GM21390 (cell line): ENCODE measurements at regions not wholly inside any gene's neighbourhood (a gene's known extent, or its start where the extent isn't known, plus 50 kb on each side); places are given as distances from the start of the nearest gene placed in this dataset.
A peak's percentile ranks its signal among the peaks of the same experiment; 100 is the strongest.
"Not testable (repeated sequence)": the region's sequence is repeated elsewhere in the genome, so short reads cannot be mapped to it uniquely, and the experiment has no call there.

Experiments
- ATAC-seq: cut with Tn5 transposase; IDR thresholded peaks from one replicate; pipeline ENCODE4 v1.9.1; 2021; ENCODE audit not compliant: unreplicated experiment

GRCh38 chr14:37889087-37889486 is 293.7 kb downstream of the TTC6 start:
- ATAC-seq = no peak

GRCh38 chr14:37890095-37890494 is 294.7 kb downstream of the TTC6 start:
- ATAC-seq = no peak

GRCh38 chr14:37891500-37891899 is 296.1 kb downstream of the TTC6 start:
- not testable (repeated sequence) for ATAC-seq

GRCh38 chr14:37894463-37894862 is 299.0 kb downstream of the TTC6 start:
- ATAC-seq = no peak

GRCh38 chr14:37899365-37899764 is 303.9 kb downstream of the TTC6 start:
- no peak for ATAC-seq

- no peak for ATAC-seq
Measured at GRCh38 chr14:37900561-37900960, 305.1 kb downstream of the TTC6 start.

- no peak for ATAC-seq
Measured at GRCh38 chr14:37901978-37902377, 305.7 kb upstream of the SSTR1 start.

GRCh38 chr14:37903343-37904191 is 304.1 kb upstream of the SSTR1 start:
- peak; percentile 69 for ATAC-seq

- no peak for ATAC-seq
Measured at GRCh38 chr14:37924622-37925021, 283.1 kb upstream of the SSTR1 start.

GRCh38 chr14:37932008-37932407 is 275.7 kb upstream of the SSTR1 start:
- no peak for ATAC-seq

GRCh38 chr14:37932481-37932880 is 275.2 kb upstream of the SSTR1 start:
- ATAC-seq = no peak

- no peak for ATAC-seq
Measured at GRCh38 chr14:37936971-37937370, 270.7 kb upstream of the SSTR1 start.

GRCh38 chr14:37939442-37940028 is 268.2 kb upstream of the SSTR1 start:
- no peak for ATAC-seq

GRCh38 chr14:37945959-37946358 is 261.7 kb upstream of the SSTR1 start:
- no peak for ATAC-seq

- ATAC-seq = no peak
Measured at GRCh38 chr14:37946819-37947218, 260.9 kb upstream of the SSTR1 start.

GRCh38 chr14:37948266-37948665 is 259.4 kb upstream of the SSTR1 start:
- no peak for ATAC-seq

- no peak for ATAC-seq
Measured at GRCh38 chr14:37968664-37969240, 239.0 kb upstream of the SSTR1 start.

- no peak for ATAC-seq
Measured at GRCh38 chr14:37969511-37969979, 238.2 kb upstream of the SSTR1 start.

GRCh38 chr14:37970696-37971095 is 237.0 kb upstream of the SSTR1 start:
- no peak for ATAC-seq

GRCh38 chr14:37972941-37973887 is 234.5 kb upstream of the SSTR1 start:
- ATAC-seq = no peak

GRCh38 chr14:37974421-37974820 is 233.3 kb upstream of the SSTR1 start:
- ATAC-seq = no peak
